COLO668 (cell line): ENCODE measurements at regions not wholly inside any gene's neighbourhood (a gene's known extent, or its start where the extent isn't known, plus 50 kb on each side); places are given as distances from the start of the nearest gene placed in this dataset.

Experiments used
- DNase-seq: peaks from one replicate; lab custom pipeline; 2025; ENCODE audit not compliant: unreplicated experiment; lab: John Stamatoyannopoulos, UW

- DNase-seq, result no peak
Observed at GRCh38 chr9:23537192-23538066, 288.6 kb downstream of the ELAVL2 start.

DNA sequence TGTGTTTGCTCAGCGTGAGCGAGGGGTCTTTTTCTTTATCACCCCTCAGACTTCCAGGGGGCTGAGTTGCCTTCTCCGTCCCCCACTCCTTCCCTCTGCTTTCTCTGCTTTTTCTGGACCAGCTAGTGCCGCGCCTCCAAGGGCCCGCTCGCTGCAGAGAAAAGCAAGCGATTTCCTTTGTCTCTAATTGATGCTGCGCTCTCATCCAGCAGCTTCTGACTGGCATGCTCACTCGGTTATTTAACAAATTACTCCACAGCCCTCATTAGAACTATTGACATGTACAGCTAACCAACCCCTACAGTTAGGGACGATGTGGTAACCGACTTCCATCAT is 288.0 kb downstream of the ELAVL2 start:
- DNase-seq, result no peak

GRCh38 chr9:23538461-23539003 is 287.5 kb downstream of the ELAVL2 start:
- DNase-seq, result no peak

DNA sequence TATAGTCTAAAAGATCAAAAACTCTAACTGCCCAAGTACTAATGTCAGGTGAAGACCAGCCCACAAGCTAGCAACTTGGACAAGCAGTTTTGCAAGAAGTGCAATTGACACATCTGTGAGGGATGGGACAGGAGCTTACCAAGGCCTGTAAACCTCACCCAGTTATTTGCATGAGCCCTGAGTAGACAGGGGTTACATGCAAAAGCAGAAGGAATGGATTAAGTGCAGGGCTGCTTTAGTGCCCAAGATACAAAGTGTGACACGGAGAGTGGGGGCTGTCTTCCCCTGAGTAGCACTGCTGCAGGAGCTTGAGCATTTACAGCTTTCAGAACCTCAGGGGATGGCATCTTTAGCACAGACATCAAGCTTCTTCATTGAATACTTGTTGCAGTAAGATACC is 286.7 kb downstream of the ELAVL2 start:
- DNase-seq, result no peak

GRCh38 chr9:23541976-23542375 is 284.1 kb downstream of the ELAVL2 start:
- DNase-seq, result no peak

- no peak for DNase-seq
Observed at GRCh38 chr9:23542438-23542837, 283.6 kb downstream of the ELAVL2 start.

- DNase-seq, result no peak
Observed at GRCh38 chr9:23542927-23543326, 283.1 kb downstream of the ELAVL2 start.

- no peak for DNase-seq
Observed at GRCh38 chr9:23543419-23543818, 282.6 kb downstream of the ELAVL2 start.

DNA sequence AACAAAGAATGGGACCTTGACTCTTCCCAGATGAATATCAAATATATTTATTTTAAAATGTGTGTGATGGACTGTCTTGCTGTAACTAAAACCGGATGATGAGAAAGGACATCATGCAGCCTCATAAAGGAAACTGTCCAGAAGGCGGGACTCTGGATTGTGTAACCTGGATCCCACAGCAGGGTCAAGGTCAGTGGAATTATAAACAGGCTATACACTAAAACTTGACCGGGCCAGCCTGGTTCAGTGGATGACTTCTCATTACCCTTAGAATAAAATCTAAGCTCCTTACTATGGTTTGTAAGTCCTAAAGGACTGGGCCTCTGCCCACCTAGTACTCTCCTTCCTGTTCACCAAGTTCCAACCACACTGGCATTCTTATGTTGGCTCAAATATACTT is 280.3 kb downstream of the ELAVL2 start:
- DNase-seq, result no peak

DNA sequence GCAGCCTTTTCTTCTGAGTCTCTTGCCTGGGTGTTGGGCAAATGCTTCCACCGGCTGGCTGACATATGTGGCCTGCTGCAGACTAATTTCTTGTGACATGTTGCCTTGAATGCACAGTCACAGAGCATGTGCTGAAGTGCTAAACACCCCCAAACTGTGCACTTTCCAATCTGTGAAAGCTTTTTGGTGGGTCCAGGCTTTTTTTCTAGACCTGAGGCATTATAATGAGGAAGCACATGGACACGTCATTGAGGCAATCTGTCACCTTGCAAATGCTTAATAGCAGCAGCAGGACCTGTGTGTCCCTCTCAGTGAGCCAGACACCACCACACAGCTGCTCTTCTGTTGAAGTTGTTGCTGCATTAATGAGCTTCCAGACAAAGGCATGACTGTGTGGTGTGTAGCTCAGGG is 274.7 kb downstream of the ELAVL2 start:
- no peak for DNase-seq

- no peak for DNase-seq
Observed at GRCh38 chr9:23551929-23552707, 273.9 kb downstream of the ELAVL2 start.

- no peak for DNase-seq
Observed at GRCh38 chr9:23552876-23553601, 273.0 kb downstream of the ELAVL2 start.

- no peak for DNase-seq
Observed at GRCh38 chr9:23554686-23555085, 271.4 kb downstream of the ELAVL2 start.

GRCh38 chr9:23555851-23556250 is 270.2 kb downstream of the ELAVL2 start:
- no peak for DNase-seq

- no peak for DNase-seq
Observed at GRCh38 chr9:23556459-23556858, 269.6 kb downstream of the ELAVL2 start.

- no peak for DNase-seq
Observed at GRCh38 chr9:23557689-23558088, 268.4 kb downstream of the ELAVL2 start.

- DNase-seq, result no peak
Observed at GRCh38 chr9:23559522-23559921, 266.5 kb downstream of the ELAVL2 start.

DNA sequence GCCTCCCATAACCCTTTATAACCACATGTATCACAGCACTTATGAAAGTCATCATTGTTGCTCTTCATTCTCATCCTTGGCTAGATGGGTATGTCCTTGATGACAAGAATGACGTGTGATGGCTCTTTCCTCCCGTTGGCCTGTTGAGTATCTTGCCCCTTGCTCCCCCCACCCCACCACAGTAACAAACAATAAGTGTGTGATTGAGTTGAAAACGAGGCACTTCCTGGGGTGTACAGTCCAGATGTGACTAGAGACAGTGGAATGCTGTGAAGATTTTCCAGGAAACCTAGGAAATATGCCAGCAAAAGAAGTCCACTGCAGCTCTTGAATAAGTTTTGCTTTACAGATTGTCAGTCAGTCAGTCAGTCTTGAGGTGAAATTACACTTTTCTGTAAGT is 262.5 kb downstream of the ELAVL2 start:
- DNase-seq, result no peak

DNA sequence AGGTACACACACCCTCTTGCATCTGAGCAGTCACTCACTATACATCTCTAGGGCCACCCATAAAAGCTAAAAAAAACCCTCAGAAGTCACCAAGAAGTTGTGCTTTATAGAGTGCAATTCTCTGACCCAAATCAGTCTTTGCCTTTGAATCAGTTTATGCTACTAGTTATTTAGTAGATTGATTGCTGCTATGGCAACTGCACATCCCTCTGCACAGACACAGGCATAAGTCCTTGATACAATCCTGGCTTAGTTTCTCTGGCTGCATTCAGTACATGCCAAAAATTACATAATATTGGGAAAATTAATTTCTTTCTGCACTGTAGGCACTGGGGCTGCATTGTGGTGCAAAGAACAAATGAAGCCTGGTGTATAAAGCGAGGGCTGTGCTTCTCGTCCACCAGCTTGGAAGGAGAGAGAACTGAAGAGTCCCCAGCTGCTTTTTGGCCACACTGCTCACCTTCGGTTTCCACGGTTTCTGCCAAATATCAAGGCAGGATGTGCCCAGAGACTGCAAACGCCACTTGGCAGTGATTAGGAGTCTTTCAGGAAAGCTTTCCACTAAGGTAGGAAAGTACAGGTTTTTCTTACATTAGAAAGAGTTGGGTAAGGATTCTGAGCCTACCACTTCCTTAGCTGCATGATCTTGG is 258.4 kb downstream of the ELAVL2 start:
- DNase-seq, result no peak

DNA sequence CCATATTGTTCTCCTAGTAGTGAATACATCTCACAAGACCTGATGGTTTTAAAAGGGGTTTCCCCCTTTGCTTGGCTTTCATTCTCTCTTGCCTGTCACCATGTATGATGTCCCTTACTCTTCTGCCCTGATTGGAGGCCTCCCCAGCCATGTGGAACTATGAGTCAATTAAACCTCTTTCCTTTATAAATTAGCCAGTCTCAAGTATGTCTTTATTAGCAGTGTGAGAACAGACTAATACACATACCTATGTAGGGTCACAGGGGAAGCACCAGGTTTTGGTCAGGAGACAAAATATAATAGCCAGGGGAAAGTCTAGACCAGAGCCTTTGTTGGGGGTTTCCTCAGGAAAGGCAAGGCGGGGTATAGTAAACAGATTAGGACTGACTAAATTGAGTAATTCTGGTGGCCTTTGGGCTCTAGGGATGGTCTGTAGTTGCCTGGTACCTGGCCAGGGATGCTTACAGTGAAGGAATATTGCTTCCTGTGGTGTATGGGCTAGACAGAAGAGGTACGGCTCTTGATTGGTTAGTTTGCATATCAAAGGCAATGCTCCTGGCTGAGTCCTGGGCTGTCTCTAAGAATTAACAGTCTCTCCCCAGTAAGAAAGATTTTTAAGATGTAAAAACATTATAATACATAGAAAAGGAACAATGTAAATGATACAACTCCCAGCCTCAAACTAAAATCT is 254.5 kb downstream of the ELAVL2 start:
- no peak for DNase-seq
